ENCODE measurements at regions not wholly inside any gene's neighbourhood (a gene's known extent, or its start where the extent isn't known, plus 50 kb on each side); places are given as distances from the start of the nearest gene placed in this dataset.

DNA sequence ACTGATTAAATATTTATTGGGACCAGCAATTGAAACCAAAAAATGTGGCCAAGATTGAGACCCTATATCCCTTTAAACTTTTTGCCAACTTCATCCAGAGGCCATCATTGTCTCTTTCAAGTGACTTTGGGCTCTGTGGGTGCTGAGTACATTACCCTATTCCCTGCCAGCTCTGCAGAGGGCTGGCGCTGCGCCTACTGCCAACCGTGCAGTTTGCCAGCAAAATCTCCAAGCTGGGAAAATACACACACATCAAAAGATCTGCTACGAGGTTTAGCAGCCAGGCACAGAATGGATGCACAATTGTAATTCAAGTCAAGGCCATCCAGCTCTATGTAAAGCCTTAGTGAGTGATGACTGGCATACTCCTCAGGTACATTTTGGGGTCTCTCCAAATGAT is 125.0 kb downstream of the CBLN4 start:
- no peak overlapping the region for H3K4me3 ChIP-seq (ENCODE audit: low read depth, low read length)
- TF ChIP-seq, protein P1, sequence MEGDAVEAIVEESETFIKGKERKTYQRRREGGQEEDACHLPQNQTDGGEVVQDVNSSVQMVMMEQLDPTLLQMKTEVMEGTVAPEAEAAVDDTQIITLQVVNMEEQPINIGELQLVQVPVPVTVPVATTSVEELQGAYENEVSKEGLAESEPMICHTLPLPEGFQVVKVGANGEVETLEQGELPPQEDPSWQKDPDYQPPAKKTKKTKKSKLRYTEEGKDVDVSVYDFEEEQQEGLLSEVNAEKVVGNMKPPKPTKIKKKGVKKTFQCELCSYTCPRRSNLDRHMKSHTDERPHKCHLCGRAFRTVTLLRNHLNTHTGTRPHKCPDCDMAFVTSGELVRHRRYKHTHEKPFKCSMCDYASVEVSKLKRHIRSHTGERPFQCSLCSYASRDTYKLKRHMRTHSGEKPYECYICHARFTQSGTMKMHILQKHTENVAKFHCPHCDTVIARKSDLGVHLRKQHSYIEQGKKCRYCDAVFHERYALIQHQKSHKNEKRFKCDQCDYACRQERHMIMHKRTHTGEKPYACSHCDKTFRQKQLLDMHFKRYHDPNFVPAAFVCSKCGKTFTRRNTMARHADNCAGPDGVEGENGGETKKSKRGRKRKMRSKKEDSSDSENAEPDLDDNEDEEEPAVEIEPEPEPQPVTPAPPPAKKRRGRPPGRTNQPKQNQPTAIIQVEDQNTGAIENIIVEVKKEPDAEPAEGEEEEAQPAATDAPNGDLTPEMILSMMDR (IDR thresholded peaks at IDR 0.05; ENCODE audit: borderline replicate concordance, insufficient read depth, low read depth, low read length) = no peak

DNA sequence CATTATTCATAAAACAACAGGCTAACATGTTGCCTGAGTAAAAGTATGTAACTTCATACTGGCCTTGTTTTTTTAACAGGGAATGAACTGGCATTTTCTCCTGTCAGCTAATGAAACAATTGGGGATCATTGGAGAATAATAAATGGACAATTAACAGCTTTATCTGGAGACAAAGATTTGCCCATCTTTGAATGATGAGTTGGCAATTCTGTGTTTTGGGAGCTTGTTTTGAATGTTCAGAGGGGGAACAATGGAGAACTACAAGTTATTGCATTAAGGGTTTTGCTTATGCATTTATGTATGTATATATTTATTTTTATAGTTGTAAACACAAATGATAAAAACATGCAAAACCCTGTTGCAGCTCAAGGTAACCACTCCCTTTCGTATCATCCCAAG is 150.3 kb downstream of the CBLN4 start:
- no peak overlapping the region for H3K4me3 ChIP-seq (ENCODE audit: low read depth, low read length)
- TF ChIP-seq, protein P1 (IDR thresholded peaks at IDR 0.05; ENCODE audit: borderline replicate concordance, insufficient read depth, low read depth, low read length) = no peak

DNA sequence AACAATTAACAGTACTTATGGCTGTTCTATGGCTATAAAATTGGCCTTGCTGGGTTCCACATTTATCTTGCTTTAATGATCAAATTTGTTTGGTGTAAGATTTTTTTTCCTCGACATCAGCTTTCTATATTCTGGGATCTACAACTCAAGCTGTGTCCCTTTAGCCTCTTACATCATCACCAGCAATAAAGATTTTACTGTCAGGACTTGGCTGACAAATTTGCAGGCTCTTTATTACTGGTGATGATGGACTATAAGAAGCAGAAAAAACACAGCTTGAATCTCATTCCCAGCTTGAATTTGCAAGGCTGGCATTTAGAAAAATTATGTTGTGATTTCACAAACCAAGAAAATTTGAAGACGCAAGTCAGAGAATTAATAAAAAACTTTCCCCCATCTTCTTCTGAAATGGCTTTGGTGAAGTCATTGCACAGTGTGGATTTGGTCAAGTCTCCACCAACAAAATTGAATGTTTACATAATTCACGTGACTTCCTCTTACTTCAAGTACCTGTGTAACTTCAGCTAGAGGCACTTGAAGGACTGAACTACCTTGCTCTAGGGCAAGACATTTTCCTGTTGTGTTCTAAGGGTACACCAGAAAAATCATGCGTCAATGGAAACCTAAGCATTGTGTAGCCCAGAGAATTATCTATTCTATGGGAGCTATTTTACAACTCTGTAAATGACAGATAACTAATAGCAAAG is 175.0 kb downstream of the CBLN4 start:
- TF ChIP-seq, protein P1 (IDR thresholded peaks at IDR 0.05; ENCODE audit: borderline replicate concordance, insufficient read depth, low read depth, low read length) = no peak
- no peak overlapping the region for H3K4me3 ChIP-seq (ENCODE audit: low read depth, low read length)

DNA sequence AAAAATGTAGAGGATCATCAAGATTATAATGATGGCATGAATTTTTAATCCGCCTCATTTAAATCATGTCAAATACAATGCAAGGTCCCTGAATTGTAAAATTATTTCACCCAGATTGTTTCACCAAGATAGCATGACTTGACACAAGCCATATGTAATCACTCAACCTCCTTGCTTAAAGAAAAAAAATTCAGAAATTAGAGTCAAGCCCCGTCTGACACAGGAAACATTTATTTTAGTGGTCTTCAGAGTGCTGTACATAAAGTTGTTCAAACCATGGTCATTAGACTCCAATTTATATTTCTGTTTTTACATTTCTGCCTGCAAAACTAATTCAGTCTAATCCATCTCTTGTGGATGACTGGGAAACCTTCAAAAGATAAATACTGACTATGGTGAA is 200.2 kb downstream of the CBLN4 start:
- no peak overlapping the region for H3K4me3 ChIP-seq (ENCODE audit: low read depth, low read length)
- TF ChIP-seq, protein P1 (IDR thresholded peaks at IDR 0.05; ENCODE audit: borderline replicate concordance, insufficient read depth, low read depth, low read length) = no peak

DNA sequence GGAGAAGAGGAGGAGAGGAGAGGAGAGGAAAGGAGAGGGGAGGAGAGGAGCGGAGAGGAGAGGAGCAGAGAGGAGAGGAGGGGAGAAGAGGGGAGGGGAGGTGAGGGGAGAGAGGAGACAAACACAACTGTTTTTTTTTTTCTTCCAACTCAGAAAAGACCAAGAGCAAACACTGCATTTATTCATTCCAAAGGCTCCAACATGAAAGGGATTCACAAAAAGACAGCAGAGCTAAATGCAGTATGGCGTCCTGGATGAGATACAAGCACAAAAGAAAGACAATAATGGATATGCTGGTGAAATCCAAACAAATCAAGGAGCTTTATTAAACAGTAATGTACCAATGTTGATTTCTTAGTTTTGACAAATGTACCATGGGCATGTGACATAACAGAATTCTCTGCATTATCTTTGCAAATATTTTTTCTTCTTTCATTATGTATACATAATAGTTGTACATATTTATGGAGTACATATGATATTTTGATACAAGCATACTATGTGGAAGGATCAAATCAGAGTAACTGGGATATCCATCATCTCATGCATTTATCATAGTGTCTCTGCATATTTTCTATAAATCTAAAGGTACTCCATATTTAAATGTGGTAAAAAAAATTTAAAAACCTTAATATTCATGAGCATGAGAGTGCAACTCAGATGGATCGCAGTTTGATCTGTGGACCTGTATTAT is 204.6 kb downstream of the CBLN4 start:
- H3K4me3 ChIP-seq (ENCODE audit: low read depth, low read length) = no peak overlapping the region
- TF ChIP-seq, protein P1 (IDR thresholded peaks at IDR 0.05; ENCODE audit: borderline replicate concordance, insufficient read depth, low read depth, low read length) = no peak

DNA sequence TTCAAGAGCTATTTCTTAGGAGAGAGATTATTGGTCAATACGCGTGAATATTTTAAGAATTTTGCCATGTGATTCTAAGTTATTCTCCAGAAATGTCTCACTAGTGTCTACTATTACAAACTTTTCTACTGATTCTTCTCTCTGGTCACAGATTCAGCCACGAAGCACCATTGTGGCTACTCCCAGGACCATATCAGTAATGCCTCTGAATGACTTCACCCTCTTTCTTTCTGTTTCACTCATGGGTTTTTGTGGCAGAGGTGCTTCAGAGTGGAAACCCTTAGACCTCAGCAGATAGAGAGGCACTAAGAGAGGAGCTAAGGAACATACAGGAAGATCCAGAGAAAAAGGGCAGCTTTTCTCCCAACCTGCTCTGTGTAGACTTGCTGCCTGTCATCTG is 211.3 kb downstream of the CBLN4 start:
- TF ChIP-seq, protein P1 (IDR thresholded peaks at IDR 0.05; ENCODE audit: borderline replicate concordance, insufficient read depth, low read depth, low read length) = no peak
- H3K4me3 ChIP-seq (ENCODE audit: low read depth, low read length) = no peak overlapping the region

DNA sequence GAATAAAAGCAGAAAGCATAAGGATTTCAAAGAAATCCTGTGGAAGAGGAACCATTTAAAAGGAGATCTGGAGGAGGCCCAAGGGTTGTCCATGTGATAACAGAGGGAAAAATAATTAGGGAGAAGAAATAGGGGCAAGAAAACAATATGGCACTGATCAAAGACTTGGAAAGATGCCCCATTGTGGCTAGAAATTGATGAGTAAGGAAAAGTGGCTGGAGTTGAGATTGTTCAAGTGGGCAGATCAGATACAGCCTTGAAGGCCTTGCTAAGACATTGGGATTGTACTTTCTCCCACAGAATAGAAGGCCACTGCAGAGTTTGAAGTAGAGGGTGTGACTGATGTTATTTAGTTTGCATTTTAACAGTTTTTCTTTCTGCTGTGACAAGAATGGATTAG is 213.3 kb downstream of the CBLN4 start:
- TF ChIP-seq, protein P1 (IDR thresholded peaks at IDR 0.05; ENCODE audit: borderline replicate concordance, insufficient read depth, low read depth, low read length) = no peak
- no peak overlapping the region for H3K4me3 ChIP-seq (ENCODE audit: low read depth, low read length)
